D721Med (cell line): ENCODE measurements at regions not wholly inside any gene's neighbourhood (a gene's known extent, or its start where the extent isn't known, plus 50 kb on each side); places are given as distances from the start of the nearest gene placed in this dataset.

Source experiments
- DNase-seq: peaks from one replicate; pipeline ENCODE4 v3.0.0; 2011; ENCODE audit warnings: low spot score; ENCODE audit not compliant: insufficient read length
- FAIRE-seq: peaks from 2 replicates; lab custom pipeline; 2011; peaks lifted over from hg19 to GRCh38; lab: Jason Lieb, UNC
- CTCF ChIP-seq: IDR thresholded peaks from 2 replicates; pipeline ENCODE4 v1.5.1; 2012; ENCODE audit warnings: mild to moderate bottlenecking, control low read depth; ENCODE audit not compliant: insufficient read depth; ENCODE audit errors: missing control alignments

- FAIRE-seq: no peak
- TF ChIP-seq CTCF: no peak
- no peak for DNase-seq
Observed at GRCh38 chr13:87120476-87120875, 550.7 kb upstream of the SLITRK5 start.

GRCh38 chr13:87122551-87122950 is 548.6 kb upstream of the SLITRK5 start:
- TF ChIP-seq CTCF: no peak
- no peak for FAIRE-seq
- no peak for DNase-seq

GRCh38 chr13:87123987-87124784 is 547.0 kb upstream of the SLITRK5 start:
- FAIRE-seq (no peak), DNase-seq (no peak)
- no peak for TF ChIP-seq CTCF

GRCh38 chr13:87124785-87125074 is 546.4 kb upstream of the SLITRK5 start:
- DNase-seq (no peak), FAIRE-seq (no peak)
- TF ChIP-seq CTCF: no peak

- TF ChIP-seq CTCF: no peak
- FAIRE-seq: no peak
- no peak for DNase-seq
Observed at GRCh38 chr13:87128036-87128435, 543.1 kb upstream of the SLITRK5 start.

- TF ChIP-seq CTCF: no peak
- DNase-seq (no peak), FAIRE-seq (no peak)
Observed at GRCh38 chr13:87128491-87128890, 542.7 kb upstream of the SLITRK5 start.

GRCh38 chr13:87129602-87130300 is 541.4 kb upstream of the SLITRK5 start:
- DNase-seq (no peak), FAIRE-seq (no peak)
- no peak for TF ChIP-seq CTCF
